Gastroesophageal sphincter (tissue), 4 donors: ENCODE measurements at regions not wholly inside any gene's neighbourhood (a gene's known extent, or its start where the extent isn't known, plus 50 kb on each side); places are given as distances from the start of the nearest gene placed in this dataset.

Experiments
- ATAC-seq: fragments of 150-250 bp; one replicate; pipeline ENCODE4 v1.9.1; 2016; ENCODE audit warnings: mild to moderate bottlenecking, moderate library complexity
- H3K27ac ChIP-seq, 4 donors: fragments of 200-600 bp; sonication (generic) in 3 of 4; 1 replicate in 3 of 4; 2 replicates in 1 of 4; pipeline ENCODE4 v1.5.1; 2016 to 2019
- H3K27me3 ChIP-seq: fragments of 200-600 bp; sonication (generic); one replicate; pipeline ENCODE4 v1.5.1; 2019
- H3K36me3 ChIP-seq, 2 donors: fragments of 200-600 bp; sonication (generic); one replicate each; pipeline ENCODE4 v1.5.1; 2019; ENCODE audit warnings: control low read depth in 1 of 2
- H3K4me1 ChIP-seq, 3 donors: fragments of 200-600 bp; sonication (generic); 1 replicate in 2 of 3; 2 replicates in 1 of 3; pipeline ENCODE4 v1.5.1; 2016 to 2019; ENCODE audit warnings: control low read depth in 2 of 3
- H3K4me3 ChIP-seq, 2 donors: fragments of 200-600 bp; sonication (generic); one replicate each; pipeline ENCODE4 v1.5.1; 2019; ENCODE audit warnings: mild to moderate bottlenecking in 1 of 2, moderate library complexity in 1 of 2
- H3K9me3 ChIP-seq, 3 donors: fragments of 200-600 bp; sonication (generic); one replicate each; pipeline ENCODE4 v1.5.1; 2017 to 2019; ENCODE audit warnings: control low read depth in 2 of 3
- CTCF ChIP-seq, 4 experiments: fragments of 200-600 bp in 2 of 4; fragments of 450-650 bp in 2 of 4; sonication (generic) in 1 of 4; IDR thresholded peaks; one replicate each; pipeline ENCODE4 v1.5.1; 2017 to 2019; ENCODE audit warnings: antibody characterized with exemption in 4 of 4, mild to moderate bottlenecking in 2 of 4, moderate library complexity in 2 of 4
- EP300 ChIP-seq: sonication (generic); formaldehyde crosslinking; IDR thresholded peaks from one replicate; pipeline ENCODE4 v1.6.1; 2017; ENCODE audit warnings: antibody characterized with exemption, mild to moderate bottlenecking
- POLR2A ChIP-seq, 2 donors: fragments of 450-650 bp; IDR thresholded peaks; one replicate each; pipeline ENCODE4 v1.6.1; 2017; ENCODE audit warnings: antibody characterized with exemption in 2 of 2, mild to moderate bottlenecking in 2 of 2, moderate library complexity in 1 of 2
- POLR2AphosphoS5 ChIP-seq: sonication (generic); formaldehyde crosslinking; IDR thresholded peaks from one replicate; pipeline ENCODE4 v1.6.1; 2017; ENCODE audit warnings: antibody characterized with exemption
- WGBS, 2 donors: methylation state at CpG; one replicate each; pipeline ENCODE4 v1.1.5; 2018; ENCODE audit warnings: low coverage in 1 of 2; 5-methylcytosine and 5-hydroxymethylcytosine counted together

DNA sequence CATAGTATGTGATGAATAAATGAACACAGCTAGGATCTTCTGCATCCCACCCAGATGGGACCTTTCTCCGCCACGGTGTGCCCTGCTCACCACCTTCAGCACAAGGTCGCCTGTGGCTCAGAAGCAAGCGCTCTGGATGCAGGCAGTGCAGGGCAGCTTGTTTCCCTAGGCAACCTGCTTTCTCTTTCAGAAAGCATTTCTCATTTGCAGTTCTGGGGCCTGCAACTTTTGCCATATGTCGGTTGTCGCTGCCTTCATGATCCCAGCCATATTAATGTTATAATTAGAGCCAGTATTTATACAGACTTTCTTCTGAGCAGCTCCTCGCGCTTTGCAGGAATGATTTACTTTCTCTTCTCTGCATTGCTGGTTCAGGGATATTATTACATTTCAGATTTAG lies 692.8 kb downstream of the RNF144A start:
- WGBS, 2 donors, result 49 to 55% methylated on average over 5 to 7 of the region's 8 CpGs
- H3K27me3 ChIP-seq, result no peaks in the 10 kb centered on the region
- H3K4me1 ChIP-seq, result no peaks in the 10 kb centered on the region
- ATAC-seq, result no peak
- H3K4me3 ChIP-seq, result no peak overlapping the region
- TF ChIP-seq EP300 (no peak), CTCF (IDR thresholded peaks at IDR 0.05) (no peak), POLR2AphosphoS5 (no peak), POLR2A (IDR thresholded peaks at IDR 0.05) (no peak)
- H3K27ac ChIP-seq, result no peak overlapping the region
- no peaks in the 10 kb centered on the region for H3K36me3 ChIP-seq
- H3K9me3 ChIP-seq, result no peaks in the 10 kb centered on the region

DNA sequence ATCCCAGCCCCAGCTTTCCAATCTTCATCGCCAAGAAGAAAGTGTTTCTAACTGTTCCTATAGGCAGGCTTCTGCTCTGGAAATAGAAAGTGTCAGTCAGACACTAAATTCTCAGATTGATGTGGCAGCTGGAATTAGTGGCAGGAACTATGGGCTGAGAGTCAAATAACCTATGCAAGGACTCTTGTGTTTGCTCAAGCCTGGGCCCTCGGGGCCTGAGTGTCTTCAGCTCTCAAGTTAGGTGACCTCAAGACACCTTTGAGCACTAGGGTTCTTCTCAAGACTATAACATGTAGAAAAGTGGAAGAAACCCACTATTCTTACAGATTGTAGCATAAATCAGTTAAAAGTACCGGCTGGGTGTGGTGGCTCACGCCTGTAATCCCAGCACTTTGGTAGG lies 694.5 kb downstream of the RNF144A start:
- no peaks in the 10 kb centered on the region for H3K36me3 ChIP-seq
- no peak for ATAC-seq
- no peaks in the 10 kb centered on the region for H3K9me3 ChIP-seq
- no peak overlapping the region for H3K27ac ChIP-seq
- H3K4me3 ChIP-seq, result no peak overlapping the region
- WGBS, 2 donors, result 20 to 81% methylated on average over 2 of the region's 4 CpGs
- no peaks in the 10 kb centered on the region for H3K4me1 ChIP-seq
- no peaks in the 10 kb centered on the region for H3K27me3 ChIP-seq
- TF ChIP-seq CTCF (IDR thresholded peaks at IDR 0.05) (no peak), POLR2AphosphoS5 (no peak)

DNA sequence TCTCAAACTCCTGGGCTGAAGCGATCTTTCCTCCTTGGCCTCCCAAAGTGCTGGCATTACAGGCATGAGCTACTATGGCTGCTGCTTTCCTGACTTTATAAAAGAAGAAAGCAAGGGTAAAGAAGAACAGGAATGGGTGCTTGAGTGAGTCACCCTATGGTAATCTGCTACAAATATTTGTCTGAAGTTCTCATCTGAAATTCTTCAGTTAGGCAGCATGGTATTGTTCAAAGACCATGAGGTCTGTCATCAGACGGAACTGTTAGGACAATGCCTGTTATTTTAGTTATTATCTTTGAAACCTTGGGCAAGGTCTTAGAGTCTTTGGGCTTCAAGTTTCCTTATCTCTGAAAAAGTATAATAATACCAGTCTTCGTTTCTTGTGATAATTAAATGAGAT lies 695.8 kb downstream of the RNF144A start:
- H3K9me3 ChIP-seq, result no peaks in the 10 kb centered on the region
- no peak overlapping the region for H3K4me3 ChIP-seq
- 38 to 60% methylated on average over 2 to 3 of the region's 3 CpGs for WGBS, 2 donors
- H3K4me1 ChIP-seq, result no peaks in the 10 kb centered on the region
- no peaks in the 10 kb centered on the region for H3K27me3 ChIP-seq
- no peak overlapping the region for H3K27ac ChIP-seq
- ATAC-seq, result no peak
- no peak for TF ChIP-seq POLR2AphosphoS5
- no peak for TF ChIP-seq CTCF (IDR thresholded peaks at IDR 0.05)
- no peak for TF ChIP-seq POLR2A (IDR thresholded peaks at IDR 0.05)
- H3K36me3 ChIP-seq, result no peaks in the 10 kb centered on the region

DNA sequence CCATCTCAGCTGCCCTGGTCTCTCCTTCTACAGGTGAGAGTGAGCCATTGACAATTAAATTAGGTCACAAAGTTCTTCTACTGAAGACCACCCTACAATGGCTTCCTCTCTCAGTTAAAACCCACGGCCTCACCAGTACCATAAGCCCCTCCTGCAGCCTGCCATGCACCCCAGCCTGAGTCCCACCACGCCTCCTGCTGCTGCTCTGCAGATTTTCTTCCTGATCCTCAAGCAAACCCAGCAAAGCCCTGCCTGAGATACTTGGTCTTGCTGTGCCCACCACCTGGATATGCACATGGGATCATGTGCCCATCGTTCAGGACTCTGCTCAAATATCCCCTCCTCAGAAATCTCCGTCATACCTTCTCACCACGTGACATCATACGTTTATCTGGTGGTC lies 696.6 kb downstream of the RNF144A start:
- Histone ChIP-seq H3K9me3 (no peaks in the 10 kb centered on the region), H3K4me1 (no peaks in the 10 kb centered on the region), H3K27me3 (no peaks in the 10 kb centered on the region), H3K36me3 (no peaks in the 10 kb centered on the region), H3K4me3 (no peak overlapping the region), H3K27ac (no peak overlapping the region)
- WGBS, 2 donors, result 92 to 100% methylated on average over 5 to 6 of the region's 6 CpGs
- no peak for ATAC-seq
- no peak for TF ChIP-seq POLR2AphosphoS5
- no peak for TF ChIP-seq POLR2A (IDR thresholded peaks at IDR 0.05)
- no peak for TF ChIP-seq EP300
- TF ChIP-seq CTCF (IDR thresholded peaks at IDR 0.05), result no peak

DNA sequence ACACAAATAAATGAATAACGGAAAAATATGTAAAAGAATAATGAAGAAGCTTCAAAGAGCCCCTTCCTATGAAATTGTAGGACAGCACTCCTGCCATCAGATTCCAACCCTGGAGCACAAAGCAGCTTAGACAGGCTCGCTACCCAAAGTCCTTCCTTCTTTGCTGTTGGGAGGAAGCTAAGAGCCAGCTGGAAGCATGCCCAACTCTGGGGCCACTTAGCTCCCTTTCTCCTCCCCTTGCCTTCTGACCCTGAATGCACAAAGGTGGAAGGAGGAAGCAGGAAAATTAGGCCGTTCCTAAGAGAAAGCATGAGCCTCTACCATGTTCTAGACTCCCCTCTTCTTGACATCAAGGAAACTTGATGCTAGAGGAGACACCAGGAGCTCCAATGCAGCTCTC lies 700.8 kb downstream of the RNF144A start:
- no peak for ATAC-seq
- H3K4me3 ChIP-seq, result no peak overlapping the region
- WGBS, 2 donors, result 69 to 100% methylated on average over 1 to 2 of the region's 3 CpGs
- H3K36me3 ChIP-seq, result no peaks in the 10 kb centered on the region
- TF ChIP-seq CTCF (IDR thresholded peaks at IDR 0.05), result no peak
- no peak for TF ChIP-seq EP300
- no peak for TF ChIP-seq POLR2AphosphoS5
- no peak for TF ChIP-seq POLR2A (IDR thresholded peaks at IDR 0.05)
- H3K4me1 ChIP-seq, result no peaks in the 10 kb centered on the region
- no peaks in the 10 kb centered on the region for H3K27me3 ChIP-seq
- no peaks in the 10 kb centered on the region for H3K9me3 ChIP-seq
- H3K27ac ChIP-seq, result no peak overlapping the region
